ENCODE measurements at regions not wholly inside any gene's neighbourhood (a gene's known extent, or its start where the extent isn't known, plus 50 kb on each side); places are given as distances from the start of the nearest gene placed in this dataset.

DNA sequence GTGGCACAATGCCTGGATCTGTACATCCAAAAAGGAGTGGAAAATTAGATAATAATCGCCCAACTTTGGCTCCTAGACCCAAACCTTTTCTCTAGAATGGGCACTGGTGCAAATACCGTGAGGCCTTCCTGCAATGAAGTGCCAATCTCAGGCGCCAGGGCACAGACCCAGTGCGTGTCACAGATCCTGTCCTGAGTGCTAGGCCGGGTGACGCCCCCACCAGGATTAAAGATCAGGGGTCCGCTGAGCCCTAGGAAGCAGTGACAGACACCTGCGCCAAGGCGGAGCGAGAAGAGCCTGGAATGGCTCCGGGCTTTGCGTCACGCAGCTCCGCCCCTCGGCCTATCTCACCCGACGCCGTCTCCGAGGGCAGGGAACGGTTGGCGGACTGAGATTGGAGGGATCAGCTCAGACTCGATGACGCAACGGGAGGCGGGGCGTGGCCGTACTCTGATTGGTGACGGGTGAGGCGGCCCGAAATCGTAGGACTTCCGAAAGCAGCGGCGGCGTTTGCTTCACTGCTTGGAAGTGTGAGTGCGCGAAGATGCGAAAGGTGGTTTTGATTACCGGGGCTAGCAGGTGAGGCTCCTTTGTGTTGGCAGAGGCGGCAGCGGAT is 261.9 kb downstream of the ZNF37A start (continued):
- TF ChIP-seq RFXAP (CRISPR knock-in tag; IDR thresholded peaks at IDR 0.05; ENCODE audit: borderline replicate concordance) (peak; percentile 88), DR1 (CRISPR knock-in tag; IDR thresholded peaks at IDR 0.05) (peak; percentile 57; the same call in 1 of the 2 replicates), PHF8 (CRISPR knock-in tag; IDR thresholded peaks at IDR 0.05) (peak; percentile 30; the same call in 1 of the 2 replicates), SAP130 (CRISPR knock-in tag; IDR thresholded peaks at IDR 0.05; ENCODE audit: low read depth) (peak; percentile 81), CEBPB (IDR thresholded peaks at IDR 0.05; ENCODE audit: borderline replicate concordance, low read depth, low read length) (peak; percentile 62; the same call in 1 of the 2 replicates), POLR2G (IDR thresholded peaks at IDR 0.05; ENCODE audit: low read depth, low read length) (peak; percentile 68), TARDBP (CRISPR knock-in tag; IDR thresholded peaks at IDR 0.05) (0 out of 2 replicates have a peak, but pooled peaks have one; percentile 33), ZFY (CRISPR knock-in tag; IDR thresholded peaks at IDR 0.05) (peak; percentile 62), NFYC (CRISPR knock-in tag; IDR thresholded peaks at IDR 0.05) (peak; percentile 73), HDAC2 (CRISPR knock-in tag; IDR thresholded peaks at IDR 0.05) (peak; percentile 32; the same call in 1 of the 2 replicates), RBFOX2 (IDR thresholded peaks at IDR 0.05; ENCODE audit: low read depth, low read length) (peak; percentile 63; the same call in 1 of the 2 replicates), HNF4A (CRISPR knock-in tag; IDR thresholded peaks at IDR 0.05) (peak; percentile 42; the same call in 1 of the 2 replicates), ZFX (CRISPR knock-in tag; IDR thresholded peaks at IDR 0.05; ENCODE audit: low read depth) (peak; percentile 69), CEBPG (CRISPR knock-in tag; IDR thresholded peaks at IDR 0.05) (peak; percentile 55; the same call in 1 of the 2 replicates)
- TF ChIP-seq, protein P1, sequence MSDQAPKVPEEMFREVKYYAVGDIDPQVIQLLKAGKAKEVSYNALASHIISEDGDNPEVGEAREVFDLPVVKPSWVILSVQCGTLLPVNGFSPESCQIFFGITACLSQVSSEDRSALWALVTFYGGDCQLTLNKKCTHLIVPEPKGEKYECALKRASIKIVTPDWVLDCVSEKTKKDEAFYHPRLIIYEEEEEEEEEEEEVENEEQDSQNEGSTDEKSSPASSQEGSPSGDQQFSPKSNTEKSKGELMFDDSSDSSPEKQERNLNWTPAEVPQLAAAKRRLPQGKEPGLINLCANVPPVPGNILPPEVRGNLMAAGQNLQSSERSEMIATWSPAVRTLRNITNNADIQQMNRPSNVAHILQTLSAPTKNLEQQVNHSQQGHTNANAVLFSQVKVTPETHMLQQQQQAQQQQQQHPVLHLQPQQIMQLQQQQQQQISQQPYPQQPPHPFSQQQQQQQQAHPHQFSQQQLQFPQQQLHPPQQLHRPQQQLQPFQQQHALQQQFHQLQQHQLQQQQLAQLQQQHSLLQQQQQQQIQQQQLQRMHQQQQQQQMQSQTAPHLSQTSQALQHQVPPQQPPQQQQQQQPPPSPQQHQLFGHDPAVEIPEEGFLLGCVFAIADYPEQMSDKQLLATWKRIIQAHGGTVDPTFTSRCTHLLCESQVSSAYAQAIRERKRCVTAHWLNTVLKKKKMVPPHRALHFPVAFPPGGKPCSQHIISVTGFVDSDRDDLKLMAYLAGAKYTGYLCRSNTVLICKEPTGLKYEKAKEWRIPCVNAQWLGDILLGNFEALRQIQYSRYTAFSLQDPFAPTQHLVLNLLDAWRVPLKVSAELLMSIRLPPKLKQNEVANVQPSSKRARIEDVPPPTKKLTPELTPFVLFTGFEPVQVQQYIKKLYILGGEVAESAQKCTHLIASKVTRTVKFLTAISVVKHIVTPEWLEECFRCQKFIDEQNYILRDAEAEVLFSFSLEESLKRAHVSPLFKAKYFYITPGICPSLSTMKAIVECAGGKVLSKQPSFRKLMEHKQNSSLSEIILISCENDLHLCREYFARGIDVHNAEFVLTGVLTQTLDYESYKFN (CRISPR knock-in tag; conservative IDR thresholded peaks at IDR 0.05): 0 out of 2 replicates have a peak, but pooled peaks have one; percentile 25
- TF ChIP-seq, protein P2, sequence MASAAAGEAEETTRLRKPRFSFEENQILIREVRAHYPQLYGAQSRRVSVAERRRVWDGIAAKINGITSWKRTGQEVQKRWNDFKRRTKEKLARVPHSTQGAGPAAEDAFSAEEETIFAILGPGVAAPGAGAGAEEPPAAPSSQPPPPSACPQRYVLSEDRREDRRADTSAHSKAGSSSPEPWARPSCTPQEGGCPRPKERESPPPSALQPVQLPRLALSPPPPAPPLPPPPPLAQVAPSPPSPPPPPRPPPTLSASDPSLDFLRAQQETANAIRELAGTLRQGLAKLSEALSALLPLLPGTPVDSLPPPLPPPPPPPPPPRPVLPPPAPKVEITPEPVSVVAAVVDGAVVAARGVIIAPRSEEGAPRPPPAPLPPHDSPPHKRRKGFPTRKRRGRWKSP (CRISPR knock-in tag; IDR thresholded peaks at IDR 0.05): 0 out of 2 replicates have a peak, but pooled peaks have one; percentile 40
- TF ChIP-seq, protein P3, sequence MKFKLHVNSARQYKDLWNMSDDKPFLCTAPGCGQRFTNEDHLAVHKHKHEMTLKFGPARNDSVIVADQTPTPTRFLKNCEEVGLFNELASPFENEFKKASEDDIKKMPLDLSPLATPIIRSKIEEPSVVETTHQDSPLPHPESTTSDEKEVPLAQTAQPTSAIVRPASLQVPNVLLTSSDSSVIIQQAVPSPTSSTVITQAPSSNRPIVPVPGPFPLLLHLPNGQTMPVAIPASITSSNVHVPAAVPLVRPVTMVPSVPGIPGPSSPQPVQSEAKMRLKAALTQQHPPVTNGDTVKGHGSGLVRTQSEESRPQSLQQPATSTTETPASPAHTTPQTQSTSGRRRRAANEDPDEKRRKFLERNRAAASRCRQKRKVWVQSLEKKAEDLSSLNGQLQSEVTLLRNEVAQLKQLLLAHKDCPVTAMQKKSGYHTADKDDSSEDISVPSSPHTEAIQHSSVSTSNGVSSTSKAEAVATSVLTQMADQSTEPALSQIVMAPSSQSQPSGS (CRISPR knock-in tag; IDR thresholded peaks at IDR 0.05): peak; percentile 52; the same call in 1 of the 2 replicates

All from HepG2 (cell line).